Transverse colon (tissue), 3 donors: ENCODE measurements at regions not wholly inside any gene's neighbourhood (a gene's known extent, or its start where the extent isn't known, plus 50 kb on each side); places are given as distances from the start of the nearest gene placed in this dataset.

ENCODE experiments used
- CTCF ChIP-seq, 5 experiments: fragments of 200-600 bp in 3 of 5; fragments of 450-650 bp in 2 of 5; sonication (generic) in 3 of 5; IDR thresholded peaks; 1 replicate in 2 of 5; 2 replicates in 3 of 5; pipeline ENCODE4 v1.5.1; 2016 to 2017; ENCODE audit warnings: antibody characterized with exemption in 5 of 5, inconsistent platforms in 3 of 5, mild to moderate bottlenecking in 2 of 5, moderate library complexity in 1 of 5
- EP300 ChIP-seq: sonication (generic); formaldehyde crosslinking; IDR thresholded peaks from one replicate; pipeline ENCODE4 v1.6.1; 2017; ENCODE audit warnings: antibody characterized with exemption, low read depth

DNA sequence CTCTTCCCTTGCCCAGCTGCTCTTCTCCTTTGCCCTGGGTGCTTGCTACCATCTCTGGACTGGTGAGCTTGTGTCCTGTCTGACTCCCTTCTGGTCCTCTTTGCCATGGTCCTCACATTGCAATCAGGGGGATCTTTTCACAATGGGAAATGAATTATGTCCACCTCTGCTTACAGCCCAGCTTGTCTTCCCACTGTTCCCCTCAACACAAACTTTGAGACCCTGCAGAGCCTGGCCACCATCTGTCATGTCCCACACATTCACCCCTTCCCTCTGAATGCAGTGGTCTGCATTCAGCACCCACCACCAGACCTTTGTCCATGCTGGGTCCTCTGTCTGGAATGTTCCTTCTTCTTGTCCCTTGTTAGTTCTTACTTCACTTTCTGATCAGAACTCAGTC lies 100.5 kb downstream of the ABHD5 start:
- no peak for TF ChIP-seq CTCF (IDR thresholded peaks at IDR 0.05)
- TF ChIP-seq EP300: no peak
